ENCODE measurements at regions not wholly inside any gene's neighbourhood (a gene's known extent, or its start where the extent isn't known, plus 50 kb on each side); places are given as distances from the start of the nearest gene placed in this dataset.

- TF ChIP-seq CTCF (IDR thresholded peaks at IDR 0.05) = no peak
- no peak for TF ChIP-seq POLR2A (IDR thresholded peaks at IDR 0.05; ENCODE audit: low read depth)
- no peak for TF ChIP-seq POLR2AphosphoS5 (IDR thresholded peaks at IDR 0.05)
These were observed 237.8 kb upstream of the DAPK1 start for GRCh38 chr9:87259543-87260518.

Data from esophagus muscularis mucosa (tissue), 3 donors.